Suprapubic skin (tissue), 4 donors: ENCODE measurements at regions not wholly inside any gene's neighbourhood (a gene's known extent, or its start where the extent isn't known, plus 50 kb on each side); places are given as distances from the start of the nearest gene placed in this dataset.

Experiments used
- DNase-seq, 2 donors: peaks; one replicate each; pipeline ENCODE4 v3.0.0-alpha.2; 2019; ENCODE audit warnings: low spot score in 2 of 2
- H3K27ac ChIP-seq: fragments of 200-600 bp; sonication (generic); one replicate; pipeline ENCODE4 v1.5.1; 2019
- H3K27me3 ChIP-seq: fragments of 200-600 bp; sonication (generic); one replicate; pipeline ENCODE4 v1.5.1; 2019
- H3K36me3 ChIP-seq: fragments of 200-600 bp; sonication (generic); one replicate; pipeline ENCODE4 v1.5.1; 2019
- H3K4me1 ChIP-seq: fragments of 200-600 bp; sonication (generic); one replicate; pipeline ENCODE4 v1.5.1; 2019
- H3K4me3 ChIP-seq: fragments of 200-600 bp; sonication (generic); one replicate; pipeline ENCODE4 v1.5.1; 2019; ENCODE audit warnings: mild to moderate bottlenecking
- H3K9me3 ChIP-seq: fragments of 200-600 bp; sonication (generic); one replicate; pipeline ENCODE4 v1.5.1; 2019
- CTCF ChIP-seq, 2 donors: fragments of 200-600 bp in 1 of 2; fragments of 450-650 bp in 1 of 2; sonication (generic) in 1 of 2; IDR thresholded peaks; one replicate each; pipeline ENCODE4 v1.5.1; 2016 to 2019; ENCODE audit warnings: antibody characterized with exemption in 2 of 2, mild to moderate bottlenecking in 1 of 2, moderate library complexity in 1 of 2
- EP300 ChIP-seq: sonication (generic); formaldehyde crosslinking; IDR thresholded peaks from one replicate; pipeline ENCODE4 v1.6.1; 2017; ENCODE audit warnings: antibody characterized with exemption
- POLR2A ChIP-seq, 2 donors: fragments of 450-650 bp; IDR thresholded peaks; one replicate each; pipeline ENCODE4 v1.6.1; 2017; ENCODE audit warnings: antibody characterized with exemption in 2 of 2, mild to moderate bottlenecking in 2 of 2, moderate library complexity in 2 of 2
- POLR2AphosphoS5 ChIP-seq, 3 donors: sonication (generic); formaldehyde crosslinking; IDR thresholded peaks; one replicate each; pipeline ENCODE4 v1.6.1; 2017; ENCODE audit warnings: antibody characterized with exemption in 3 of 3
- WGBS: methylation state at CpG from one replicate; pipeline ENCODE4 v1.1.5; 2018; 5-methylcytosine and 5-hydroxymethylcytosine counted together

- no peaks in the 10 kb centered on the region for H3K4me1 ChIP-seq
- H3K4me3 ChIP-seq, result no peak overlapping the region
- no peak overlapping the region for H3K27ac ChIP-seq
- H3K27me3 ChIP-seq, result no peaks in the 10 kb centered on the region
- no peak for DNase-seq
- no peaks in the 10 kb centered on the region for H3K9me3 ChIP-seq
- TF ChIP-seq POLR2AphosphoS5 (IDR thresholded peaks at IDR 0.05) (no peak), POLR2A (IDR thresholded peaks at IDR 0.05) (no peak), EP300 (no peak), CTCF (IDR thresholded peaks at IDR 0.05) (no peak)
- WGBS, result 66% methylated on average over 6 of the region's 6 CpGs
- no peaks in the 10 kb centered on the region for H3K36me3 ChIP-seq
These were observed 133.0 kb upstream of the ZNF32 start for GRCh38 chr10:43781480-43782361.

- no peaks in the 10 kb centered on the region for H3K4me1 ChIP-seq
- WGBS, result 76% methylated on average over 4 of the region's 4 CpGs
- no peaks in the 10 kb centered on the region for H3K27me3 ChIP-seq
- H3K9me3 ChIP-seq, result no peaks in the 10 kb centered on the region
- H3K4me3 ChIP-seq, result no peak overlapping the region
- TF ChIP-seq POLR2A (IDR thresholded peaks at IDR 0.05) (no peak), CTCF (IDR thresholded peaks at IDR 0.05) (no peak), POLR2AphosphoS5 (IDR thresholded peaks at IDR 0.05) (no peak), EP300 (no peak)
- DNase-seq, result no peak
- no peaks in the 10 kb centered on the region for H3K36me3 ChIP-seq
- H3K27ac ChIP-seq, result no peak overlapping the region
These were observed 129.9 kb upstream of the ZNF32 start for GRCh38 chr10:43778571-43778970.

- TF ChIP-seq POLR2AphosphoS5 (IDR thresholded peaks at IDR 0.05) (no peak), POLR2A (IDR thresholded peaks at IDR 0.05) (no peak), EP300 (no peak), CTCF (IDR thresholded peaks at IDR 0.05) (no peak)
- H3K27ac ChIP-seq, result no peak overlapping the region
- 82% methylated on average over 12 of the region's 12 CpGs for WGBS
- no peak for DNase-seq
- H3K27me3 ChIP-seq, result no peaks in the 10 kb centered on the region
- no peaks in the 10 kb centered on the region for H3K36me3 ChIP-seq
- H3K9me3 ChIP-seq, result no peaks in the 10 kb centered on the region
- no peak overlapping the region for H3K4me3 ChIP-seq
- H3K4me1 ChIP-seq, result no peaks in the 10 kb centered on the region
These were observed 126.7 kb upstream of the ZNF32 start for GRCh38 chr10:43775384-43775783.

- Histone ChIP-seq H3K4me3 (no peak overlapping the region), H3K9me3 (no peaks in the 10 kb centered on the region), H3K27ac (no peak overlapping the region), H3K4me1 (no peaks in the 10 kb centered on the region), H3K36me3 (no peaks in the 10 kb centered on the region), H3K27me3 (no peaks in the 10 kb centered on the region)
- WGBS, result 79% methylated on average over 5 of the region's 5 CpGs
- TF ChIP-seq EP300 (no peak), POLR2AphosphoS5 (IDR thresholded peaks at IDR 0.05) (no peak), CTCF (IDR thresholded peaks at IDR 0.05) (no peak), POLR2A (IDR thresholded peaks at IDR 0.05) (no peak)
- DNase-seq, result no peak
These were observed 125.6 kb upstream of the ZNF32 start for GRCh38 chr10:43774234-43774769.

- no peaks in the 10 kb centered on the region for H3K9me3 ChIP-seq
- H3K4me1 ChIP-seq, result no peaks in the 10 kb centered on the region
- no peak for DNase-seq
- WGBS, result 79% methylated on average over 1 of the region's 1 CpG
- H3K27ac ChIP-seq, result no peak overlapping the region
- no peaks in the 10 kb centered on the region for H3K36me3 ChIP-seq
- H3K27me3 ChIP-seq, result no peaks in the 10 kb centered on the region
- H3K4me3 ChIP-seq, result no peak overlapping the region
- TF ChIP-seq EP300 (no peak), POLR2A (IDR thresholded peaks at IDR 0.05) (no peak), POLR2AphosphoS5 (IDR thresholded peaks at IDR 0.05) (no peak), CTCF (IDR thresholded peaks at IDR 0.05) (no peak)
These were observed 125.1 kb upstream of the ZNF32 start for GRCh38 chr10:43773736-43774135.
